ENCODE measurements at regions not wholly inside any gene's neighbourhood (a gene's known extent, or its start where the extent isn't known, plus 50 kb on each side); places are given as distances from the start of the nearest gene placed in this dataset.

DNA sequence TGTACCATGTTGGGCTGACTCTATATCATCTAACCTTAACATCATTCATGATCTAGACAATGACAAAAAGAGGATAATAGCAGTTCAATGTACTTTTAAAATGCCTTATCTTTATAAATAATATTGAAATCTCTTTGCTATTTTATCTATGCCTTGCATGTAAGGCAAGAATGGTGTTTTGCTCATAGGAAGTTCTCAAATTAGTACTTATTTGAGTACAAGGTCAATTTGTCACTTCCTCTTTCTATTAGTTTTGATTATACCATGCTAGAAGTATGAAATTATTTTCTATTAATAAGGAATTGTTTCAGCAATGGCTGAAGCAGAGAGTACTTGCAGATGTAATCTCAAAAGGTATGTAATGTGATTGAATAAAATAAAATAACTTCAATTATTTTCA is 1285.4 kb upstream of the TENM4 start:
- no peak overlapping the region for H3K4me3 ChIP-seq
- H4K20me1 ChIP-seq (ENCODE audit: control insufficient read depth, insufficient read depth): no peaks in the 10 kb centered on the region
- intact Hi-C loops (cut with micrococcal nuclease; ENCODE audit: unreplicated experiment) (loop anchor here (5.0 to 10.0 kb wide), 3 partner anchors 236 to 509 kb away; no protein-coding TSS in a partner anchor), in situ Hi-C loops (cut with MboI) (no loop called here)
- no peaks in the 10 kb centered on the region; a peak in 1 of 4 replicates for H3K27me3 ChIP-seq (replicated peaks in 1 of 2; ENCODE audit: control insufficient read depth in 2 of 2, insufficient read depth in 2 of 2, low read length in 1 of 2)
- H3K9ac ChIP-seq (ENCODE audit: control insufficient read depth, insufficient read depth, low read length): no peak overlapping the region
- no TSS peak for BruUV-seq (replicated peaks)
- no peak overlapping the region for H3K4me2 ChIP-seq (ENCODE audit: control insufficient read depth, insufficient read depth)
- peak; percentile 53 for ATAC-seq
- TF ChIP-seq POU2F2 (IDR thresholded peaks at IDR 0.05; ENCODE audit: borderline replicate concordance, low read depth, low read length): no peak
- peak; percentile 63; the same call in 1 of the 2 replicates for TF ChIP-seq SPI1 (IDR thresholded peaks at IDR 0.05; ENCODE audit: borderline replicate concordance, insufficient read depth, low read depth, low read length)
- no peak for TF ChIP-seq RAD51 (IDR thresholded peaks at IDR 0.05)
- DNase-seq (ENCODE audit: low read depth, low spot score): no peak
- H3K9me3 ChIP-seq (replicated peaks; ENCODE audit: control insufficient read depth, insufficient read depth, low read length): no peaks in the 10 kb centered on the region
- SMC1A ChIA-PET (ENCODE audit: uncharacterized antibody, unreplicated experiment): interaction anchor here (0.7 to 1.2 kb wide), 3 partner anchors 90 to 200 kb away, joined by 3 read pairs; no protein-coding TSS in a partner anchor
- no peak for FAIRE-seq
- no peaks in the 10 kb centered on the region for H3K4me1 ChIP-seq (ENCODE audit: control insufficient read depth, insufficient read depth, low read length)
- POLR2A ChIA-PET: no interaction called here
- H3K27ac ChIP-seq (ENCODE audit: control insufficient read depth, insufficient read depth): no peak overlapping the region
- H2AFZ ChIP-seq (ENCODE audit: control insufficient read depth, low read depth, low read length): no peak overlapping the region
- CTCF ChIA-PET: interaction anchor here (0.8 to 1.1 kb wide), 2 partner anchors 22 to 237 kb away, joined by 3 read pairs; no protein-coding TSS in a partner anchor
- RAD21 ChIA-PET (ENCODE audit: unreplicated experiment): no interaction called here
- no peaks in the 10 kb centered on the region for H3K36me3 ChIP-seq (ENCODE audit: control insufficient read depth in 2 of 2, insufficient read depth in 2 of 2, low read length in 1 of 2)
- no peaks in the 10 kb centered on the region for H3K79me2 ChIP-seq (ENCODE audit: control insufficient read depth, insufficient read depth, low read length)

DNA sequence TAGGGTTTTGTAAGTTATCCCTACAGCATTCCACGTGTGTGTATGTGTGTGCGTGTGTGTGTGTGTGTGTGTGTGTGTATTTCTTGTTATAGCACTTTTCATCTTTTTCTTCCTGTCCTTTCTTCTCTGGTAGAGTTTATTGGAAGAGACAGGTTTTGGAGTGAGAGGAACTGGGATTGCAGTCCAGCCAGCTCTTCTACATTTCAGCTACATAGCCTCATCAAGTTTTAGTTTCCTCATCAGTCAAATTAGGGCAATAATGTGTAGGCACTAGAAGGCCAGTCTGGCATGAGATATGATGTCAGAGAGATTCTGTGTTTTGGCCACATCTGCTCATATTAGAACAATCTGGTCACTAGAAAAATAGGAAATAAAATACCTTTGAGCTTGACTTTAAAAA is 1283.5 kb upstream of the TENM4 start:
- ChIA-PET SMC1A (ENCODE audit: uncharacterized antibody, unreplicated experiment) (interaction anchor here (0.7 kb wide), 1 partner anchor 94 kb away, joined by 3 read pairs; no protein-coding TSS in a partner anchor), RAD21 (ENCODE audit: unreplicated experiment) (interaction anchor here (1.1 kb wide), 1 partner anchor 20 kb away, joined by 3 read pairs; no protein-coding TSS in a partner anchor), POLR2A (no interaction called here), CTCF (interaction anchor here (1.0 to 1.8 kb wide), 4 partner anchors 10 to 131 kb away, joined by 3 to 5 read pairs (median 4); no protein-coding TSS in a partner anchor)
- H3K9ac ChIP-seq (ENCODE audit: control insufficient read depth, insufficient read depth, low read length): no peak overlapping the region
- H3K36me3 ChIP-seq (ENCODE audit: control insufficient read depth in 2 of 2, insufficient read depth in 2 of 2, low read length in 1 of 2): no peaks in the 10 kb centered on the region
- H3K9me3 ChIP-seq (replicated peaks; ENCODE audit: control insufficient read depth, insufficient read depth, low read length): no peaks in the 10 kb centered on the region
- no peak overlapping the region for H2AFZ ChIP-seq (ENCODE audit: control insufficient read depth, low read depth, low read length)
- no peaks in the 10 kb centered on the region for H4K20me1 ChIP-seq (ENCODE audit: control insufficient read depth, insufficient read depth)
- TF ChIP-seq LARP7 (IDR thresholded peaks at IDR 0.05): no peak
- TF ChIP-seq ZNF24 (IDR thresholded peaks at IDR 0.05): no peak
- TF ChIP-seq SUPT20H (IDR thresholded peaks at IDR 0.05; ENCODE audit: borderline replicate concordance, control insufficient read depth, low read depth, low read length): no peak
- no peak for TF ChIP-seq ZNF622 (IDR thresholded peaks at IDR 0.05)
- no peak for TF ChIP-seq IKZF1 (conservative IDR thresholded peaks at IDR 0.05)
- TF ChIP-seq, protein P1, sequence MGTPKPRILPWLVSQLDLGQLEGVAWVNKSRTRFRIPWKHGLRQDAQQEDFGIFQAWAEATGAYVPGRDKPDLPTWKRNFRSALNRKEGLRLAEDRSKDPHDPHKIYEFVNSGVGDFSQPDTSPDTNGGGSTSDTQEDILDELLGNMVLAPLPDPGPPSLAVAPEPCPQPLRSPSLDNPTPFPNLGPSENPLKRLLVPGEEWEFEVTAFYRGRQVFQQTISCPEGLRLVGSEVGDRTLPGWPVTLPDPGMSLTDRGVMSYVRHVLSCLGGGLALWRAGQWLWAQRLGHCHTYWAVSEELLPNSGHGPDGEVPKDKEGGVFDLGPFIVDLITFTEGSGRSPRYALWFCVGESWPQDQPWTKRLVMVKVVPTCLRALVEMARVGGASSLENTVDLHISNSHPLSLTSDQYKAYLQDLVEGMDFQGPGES (IDR thresholded peaks at IDR 0.05): no peak
- no peak for TF ChIP-seq SMAD1 (IDR thresholded peaks at IDR 0.05; ENCODE audit: low read depth, partially characterized antibody)
- TF ChIP-seq ASH2L (IDR thresholded peaks at IDR 0.05; ENCODE audit: borderline replicate concordance, low read depth): no peak
- TF ChIP-seq DPF2 (IDR thresholded peaks at IDR 0.05): no peak
- TF ChIP-seq, protein P2, sequence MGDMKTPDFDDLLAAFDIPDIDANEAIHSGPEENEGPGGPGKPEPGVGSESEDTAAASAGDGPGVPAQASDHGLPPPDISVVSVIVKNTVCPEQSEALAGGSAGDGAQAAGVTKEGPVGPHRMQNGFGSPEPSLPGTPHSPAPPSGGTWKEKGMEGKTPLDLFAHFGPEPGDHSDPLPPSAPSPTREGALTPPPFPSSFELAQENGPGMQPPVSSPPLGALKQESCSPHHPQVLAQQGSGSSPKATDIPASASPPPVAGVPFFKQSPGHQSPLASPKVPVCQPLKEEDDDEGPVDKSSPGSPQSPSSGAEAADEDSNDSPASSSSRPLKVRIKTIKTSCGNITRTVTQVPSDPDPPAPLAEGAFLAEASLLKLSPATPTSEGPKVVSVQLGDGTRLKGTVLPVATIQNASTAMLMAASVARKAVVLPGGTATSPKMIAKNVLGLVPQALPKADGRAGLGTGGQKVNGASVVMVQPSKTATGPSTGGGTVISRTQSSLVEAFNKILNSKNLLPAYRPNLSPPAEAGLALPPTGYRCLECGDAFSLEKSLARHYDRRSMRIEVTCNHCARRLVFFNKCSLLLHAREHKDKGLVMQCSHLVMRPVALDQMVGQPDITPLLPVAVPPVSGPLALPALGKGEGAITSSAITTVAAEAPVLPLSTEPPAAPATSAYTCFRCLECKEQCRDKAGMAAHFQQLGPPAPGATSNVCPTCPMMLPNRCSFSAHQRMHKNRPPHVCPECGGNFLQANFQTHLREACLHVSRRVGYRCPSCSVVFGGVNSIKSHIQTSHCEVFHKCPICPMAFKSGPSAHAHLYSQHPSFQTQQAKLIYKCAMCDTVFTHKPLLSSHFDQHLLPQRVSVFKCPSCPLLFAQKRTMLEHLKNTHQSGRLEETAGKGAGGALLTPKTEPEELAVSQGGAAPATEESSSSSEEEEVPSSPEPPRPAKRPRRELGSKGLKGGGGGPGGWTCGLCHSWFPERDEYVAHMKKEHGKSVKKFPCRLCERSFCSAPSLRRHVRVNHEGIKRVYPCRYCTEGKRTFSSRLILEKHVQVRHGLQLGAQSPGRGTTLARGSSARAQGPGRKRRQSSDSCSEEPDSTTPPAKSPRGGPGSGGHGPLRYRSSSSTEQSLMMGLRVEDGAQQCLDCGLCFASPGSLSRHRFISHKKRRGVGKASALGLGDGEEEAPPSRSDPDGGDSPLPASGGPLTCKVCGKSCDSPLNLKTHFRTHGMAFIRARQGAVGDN (IDR thresholded peaks at IDR 0.05): no peak
- no peak for TF ChIP-seq NRF1 (conservative IDR thresholded peaks at IDR 0.05; ENCODE audit: low read depth, low read length)
- H3K4me2 ChIP-seq (ENCODE audit: control insufficient read depth, insufficient read depth): no peak overlapping the region
- H3K79me2 ChIP-seq (ENCODE audit: control insufficient read depth, insufficient read depth, low read length): no peaks in the 10 kb centered on the region
- no peaks in the 10 kb centered on the region; a peak in 1 of 4 replicates for H3K27me3 ChIP-seq (replicated peaks in 1 of 2; ENCODE audit: control insufficient read depth in 2 of 2, insufficient read depth in 2 of 2, low read length in 1 of 2)
- in situ Hi-C loops (cut with MboI): no loop called here
- no peak for FAIRE-seq
- no peak overlapping the region for H3K27ac ChIP-seq (ENCODE audit: control insufficient read depth, insufficient read depth)
- WGBS (ENCODE audit: insufficient coverage, insufficient replicate concordance, low lambda C conversion rate, missing lambda C conversion rate): 21% methylated on average over 2 of the region's 2 CpGs
- no peak overlapping the region for H3K4me3 ChIP-seq
- no peak for DNase-seq (ENCODE audit: low read depth, low spot score)
- H3K4me1 ChIP-seq (ENCODE audit: control insufficient read depth, insufficient read depth, low read length): no peaks in the 10 kb centered on the region
- intact Hi-C loops (cut with micrococcal nuclease; ENCODE audit: unreplicated experiment): loop anchor here (10.0 kb wide), 1 partner anchor 510 kb away; no protein-coding TSS in a partner anchor
- BruUV-seq (replicated peaks): no TSS peak
- no peak for ATAC-seq
